Liver (tissue), 8 donors: ENCODE measurements at regions not wholly inside any gene's neighbourhood (a gene's known extent, or its start where the extent isn't known, plus 50 kb on each side); places are given as distances from the start of the nearest gene placed in this dataset.

ENCODE experiments used
- DNase-seq: peaks from one replicate; pipeline ENCODE4 v3.0.0-alpha.2; 2017; ENCODE audit warnings: low spot score
- H3K27ac ChIP-seq, 2 donors: one replicate each; pipeline ENCODE4 v1.7.0; 2013; ENCODE audit warnings: inconsistent platforms in 2 of 2, low read length in 2 of 2, control low read depth in 1 of 2, low read depth in 1 of 2, mild to moderate bottlenecking in 1 of 2
- H3K27me3 ChIP-seq, 4 donors: one replicate each; pipeline versions ENCODE4 v1.6.1 to v1.7.0; 2013; ENCODE audit warnings: low read length in 3 of 4, inconsistent platforms in 1 of 4, mild to moderate bottlenecking in 1 of 4, moderate library complexity in 1 of 4; ENCODE audit not compliant: control insufficient read depth in 4 of 4, insufficient read depth in 4 of 4
- H3K36me3 ChIP-seq, 4 donors: one replicate each; pipeline versions ENCODE4 v1.6.1 to v1.7.0; 2013; ENCODE audit warnings: low read length in 3 of 4, mild to moderate bottlenecking in 3 of 4, low read depth in 1 of 4, moderate library complexity in 1 of 4; ENCODE audit not compliant: control insufficient read depth in 4 of 4, insufficient read depth in 3 of 4
- H3K4me1 ChIP-seq, 4 donors: one replicate each; pipeline versions ENCODE4 v1.6.1 to v1.7.0; 2013; ENCODE audit warnings: low read length in 3 of 4, mild to moderate bottlenecking in 3 of 4, moderate library complexity in 1 of 4; ENCODE audit not compliant: control insufficient read depth in 4 of 4, insufficient read depth in 4 of 4
- H3K4me3 ChIP-seq, 3 donors: one replicate each; pipeline versions ENCODE4 v1.6.1 to v1.7.0; 2013; ENCODE audit warnings: low read length in 3 of 3, control low read depth in 1 of 3, low read depth in 1 of 3, mild to moderate bottlenecking in 1 of 3
- H3K9ac ChIP-seq, 2 donors: one replicate each; pipeline ENCODE4 v1.7.0; 2013; ENCODE audit warnings: low read length in 2 of 2, mild to moderate bottlenecking in 2 of 2, moderate library complexity in 2 of 2, control low read depth in 1 of 2, low read depth in 1 of 2
- H3K9me3 ChIP-seq, 4 donors: one replicate each; pipeline versions ENCODE4 v1.6.1 to v1.7.0; 2013; ENCODE audit warnings: low read length in 3 of 4; ENCODE audit not compliant: control insufficient read depth in 4 of 4
- CTCF ChIP-seq: fragments of 150-350 bp; IDR thresholded peaks from 2 replicates; pipeline ENCODE4 v1.5.1; 2017; ENCODE audit warnings: improper control_type of control experiment, low read depth, low read length; ENCODE audit not compliant: missing input control
- EGR1 ChIP-seq, 2 donors: IDR thresholded peaks; 2 replicates each; pipeline ENCODE4 v1.6.1; 2016 to 2018; ENCODE audit warnings: antibody characterized with exemption in 2 of 2, low read depth in 2 of 2
- FOXA1 ChIP-seq: IDR thresholded peaks from 2 replicates; pipeline ENCODE4 v1.6.1; 2016; ENCODE audit warnings: antibody characterized with exemption
- FOXA2 ChIP-seq: IDR thresholded peaks from 2 replicates; pipeline ENCODE4 v1.6.1; 2016; ENCODE audit warnings: antibody characterized with exemption
- GABPA ChIP-seq, 2 donors: IDR thresholded peaks in 1 of 2; conservative IDR thresholded peaks in 1 of 2; 2 replicates each; pipeline ENCODE4 v1.6.1; 2016; ENCODE audit warnings: antibody characterized with exemption in 2 of 2, mild to moderate bottlenecking in 1 of 2, moderate library complexity in 1 of 2
- HNF4A ChIP-seq, 2 donors: conservative IDR thresholded peaks; 2 replicates each; pipeline ENCODE4 v1.6.1; 2016; ENCODE audit warnings: antibody characterized with exemption in 2 of 2, mild to moderate bottlenecking in 2 of 2
- HNF4G ChIP-seq: IDR thresholded peaks from 2 replicates; pipeline ENCODE4 v1.6.1; 2016; ENCODE audit warnings: antibody characterized with exemption
- JUND ChIP-seq, 2 donors: IDR thresholded peaks; 2 replicates each; pipeline ENCODE4 v1.6.1; 2016; ENCODE audit warnings: antibody characterized with exemption in 2 of 2
- MAX ChIP-seq: IDR thresholded peaks from 2 replicates; pipeline ENCODE4 v1.6.1; 2016; ENCODE audit warnings: antibody characterized with exemption
- NR2F2 ChIP-seq: IDR thresholded peaks from 2 replicates; pipeline ENCODE4 v1.6.1; 2016; ENCODE audit warnings: antibody characterized with exemption
- RAD21 ChIP-seq, 2 donors: IDR thresholded peaks; 2 replicates each; pipeline ENCODE4 v1.6.1; 2016; ENCODE audit warnings: antibody characterized with exemption in 2 of 2, mild to moderate bottlenecking in 2 of 2
- RXRA ChIP-seq, 2 donors: IDR thresholded peaks; 2 replicates each; pipeline ENCODE4 v1.6.1; 2017 to 2018; ENCODE audit warnings: antibody characterized with exemption in 2 of 2, mild to moderate bottlenecking in 1 of 2
- SP1 ChIP-seq: IDR thresholded peaks from 2 replicates; pipeline ENCODE4 v1.6.1; 2018; ENCODE audit warnings: antibody characterized with exemption, mild to moderate bottlenecking
- TAF1 ChIP-seq: conservative IDR thresholded peaks from 2 replicates; pipeline ENCODE4 v1.6.1; 2016; ENCODE audit warnings: antibody characterized with exemption, mild to moderate bottlenecking
- YY1 ChIP-seq: IDR thresholded peaks from 2 replicates; pipeline ENCODE4 v1.6.1; 2016; ENCODE audit warnings: antibody characterized with exemption, mild to moderate bottlenecking
- WGBS: extraction: QIAGEN DNeasy Blood & Tissue Kit; methylation state at CpG from one replicate; pipeline ENCODE4 v1.1.7; 2013; 5-methylcytosine and 5-hydroxymethylcytosine counted together
- TF ChIP-seq, protein P1 (sequence below): IDR thresholded peaks from 2 replicates; pipeline ENCODE4 v1.6.1; 2016; ENCODE audit warnings: antibody characterized with exemption
- TF ChIP-seq, protein P2 (sequence below): IDR thresholded peaks from 2 replicates; pipeline ENCODE4 v1.6.1; 2016; ENCODE audit warnings: antibody characterized with exemption, mild to moderate bottlenecking
- TF ChIP-seq, protein P3 (sequence below): IDR thresholded peaks from 2 replicates; pipeline ENCODE4 v1.6.1; 2016; ENCODE audit warnings: antibody characterized with exemption
- donor health status: healthy.
- donor health status: healthy.
- donor health status: healthy.
- donor health status: healthy.
- donor health status: healthy.

- no peaks in the 10 kb centered on the region for H3K36me3 ChIP-seq
- no peak overlapping the region for H3K4me3 ChIP-seq
- H3K9me3 ChIP-seq: no peaks in the 10 kb centered on the region
- no peak for TF ChIP-seq SP1
- no peak for TF ChIP-seq HNF4G
- TF ChIP-seq, protein P1, sequence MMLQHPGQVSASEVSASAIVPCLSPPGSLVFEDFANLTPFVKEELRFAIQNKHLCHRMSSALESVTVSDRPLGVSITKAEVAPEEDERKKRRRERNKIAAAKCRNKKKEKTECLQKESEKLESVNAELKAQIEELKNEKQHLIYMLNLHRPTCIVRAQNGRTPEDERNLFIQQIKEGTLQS: no peak
- no peak for TF ChIP-seq RAD21 (IDR thresholded peaks at IDR 0.05)
- no peak for TF ChIP-seq FOXA2
- TF ChIP-seq FOXA1: no peak
- TF ChIP-seq GABPA (IDR thresholded peaks at IDR 0.05 in 1 of 2, conservative IDR thresholded peaks at IDR 0.05 in 1 of 2): no peak
- TF ChIP-seq, protein P2, sequence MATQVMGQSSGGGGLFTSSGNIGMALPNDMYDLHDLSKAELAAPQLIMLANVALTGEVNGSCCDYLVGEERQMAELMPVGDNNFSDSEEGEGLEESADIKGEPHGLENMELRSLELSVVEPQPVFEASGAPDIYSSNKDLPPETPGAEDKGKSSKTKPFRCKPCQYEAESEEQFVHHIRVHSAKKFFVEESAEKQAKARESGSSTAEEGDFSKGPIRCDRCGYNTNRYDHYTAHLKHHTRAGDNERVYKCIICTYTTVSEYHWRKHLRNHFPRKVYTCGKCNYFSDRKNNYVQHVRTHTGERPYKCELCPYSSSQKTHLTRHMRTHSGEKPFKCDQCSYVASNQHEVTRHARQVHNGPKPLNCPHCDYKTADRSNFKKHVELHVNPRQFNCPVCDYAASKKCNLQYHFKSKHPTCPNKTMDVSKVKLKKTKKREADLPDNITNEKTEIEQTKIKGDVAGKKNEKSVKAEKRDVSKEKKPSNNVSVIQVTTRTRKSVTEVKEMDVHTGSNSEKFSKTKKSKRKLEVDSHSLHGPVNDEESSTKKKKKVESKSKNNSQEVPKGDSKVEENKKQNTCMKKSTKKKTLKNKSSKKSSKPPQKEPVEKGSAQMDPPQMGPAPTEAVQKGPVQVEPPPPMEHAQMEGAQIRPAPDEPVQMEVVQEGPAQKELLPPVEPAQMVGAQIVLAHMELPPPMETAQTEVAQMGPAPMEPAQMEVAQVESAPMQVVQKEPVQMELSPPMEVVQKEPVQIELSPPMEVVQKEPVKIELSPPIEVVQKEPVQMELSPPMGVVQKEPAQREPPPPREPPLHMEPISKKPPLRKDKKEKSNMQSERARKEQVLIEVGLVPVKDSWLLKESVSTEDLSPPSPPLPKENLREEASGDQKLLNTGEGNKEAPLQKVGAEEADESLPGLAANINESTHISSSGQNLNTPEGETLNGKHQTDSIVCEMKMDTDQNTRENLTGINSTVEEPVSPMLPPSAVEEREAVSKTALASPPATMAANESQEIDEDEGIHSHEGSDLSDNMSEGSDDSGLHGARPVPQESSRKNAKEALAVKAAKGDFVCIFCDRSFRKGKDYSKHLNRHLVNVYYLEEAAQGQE: no peak
- TF ChIP-seq, protein P3, sequence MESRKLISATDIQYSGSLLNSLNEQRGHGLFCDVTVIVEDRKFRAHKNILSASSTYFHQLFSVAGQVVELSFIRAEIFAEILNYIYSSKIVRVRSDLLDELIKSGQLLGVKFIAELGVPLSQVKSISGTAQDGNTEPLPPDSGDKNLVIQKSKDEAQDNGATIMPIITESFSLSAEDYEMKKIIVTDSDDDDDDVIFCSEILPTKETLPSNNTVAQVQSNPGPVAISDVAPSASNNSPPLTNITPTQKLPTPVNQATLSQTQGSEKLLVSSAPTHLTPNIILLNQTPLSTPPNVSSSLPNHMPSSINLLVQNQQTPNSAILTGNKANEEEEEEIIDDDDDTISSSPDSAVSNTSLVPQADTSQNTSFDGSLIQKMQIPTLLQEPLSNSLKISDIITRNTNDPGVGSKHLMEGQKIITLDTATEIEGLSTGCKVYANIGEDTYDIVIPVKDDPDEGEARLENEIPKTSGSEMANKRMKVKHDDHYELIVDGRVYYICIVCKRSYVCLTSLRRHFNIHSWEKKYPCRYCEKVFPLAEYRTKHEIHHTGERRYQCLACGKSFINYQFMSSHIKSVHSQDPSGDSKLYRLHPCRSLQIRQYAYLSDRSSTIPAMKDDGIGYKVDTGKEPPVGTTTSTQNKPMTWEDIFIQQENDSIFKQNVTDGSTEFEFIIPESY: no peak
- no peak for TF ChIP-seq JUND (IDR thresholded peaks at IDR 0.05)
- TF ChIP-seq MAX: no peak
- TF ChIP-seq HNF4A (conservative IDR thresholded peaks at IDR 0.05): no peak
- TF ChIP-seq YY1: no peak
- TF ChIP-seq CTCF: no peak
- no peak for TF ChIP-seq RXRA (IDR thresholded peaks at IDR 0.05)
- no peak for TF ChIP-seq NR2F2
- no peak for TF ChIP-seq TAF1
- TF ChIP-seq EGR1 (IDR thresholded peaks at IDR 0.05; ENCODE audit: low read depth in 2 of 2): no peak
- 50% methylated on average over 6 of the region's 6 CpGs for WGBS
- H3K27ac ChIP-seq: no peak overlapping the region
- no peaks in the 10 kb centered on the region for H3K27me3 ChIP-seq
- no peaks in the 10 kb centered on the region for H3K4me1 ChIP-seq
- DNase-seq: peak; percentile 1
- no peak overlapping the region for H3K9ac ChIP-seq
Measured at GRCh38 chr7:131723926-131724325, 167.5 kb upstream of the PODXL start.
